ENCODE measurements at regions not wholly inside any gene's neighbourhood (a gene's known extent, or its start where the extent isn't known, plus 50 kb on each side); places are given as distances from the start of the nearest gene placed in this dataset.
"Not testable (repeated sequence)": the region's sequence is repeated elsewhere in the genome, so short reads cannot be mapped to it uniquely, and the experiment has no call there.

DNA sequence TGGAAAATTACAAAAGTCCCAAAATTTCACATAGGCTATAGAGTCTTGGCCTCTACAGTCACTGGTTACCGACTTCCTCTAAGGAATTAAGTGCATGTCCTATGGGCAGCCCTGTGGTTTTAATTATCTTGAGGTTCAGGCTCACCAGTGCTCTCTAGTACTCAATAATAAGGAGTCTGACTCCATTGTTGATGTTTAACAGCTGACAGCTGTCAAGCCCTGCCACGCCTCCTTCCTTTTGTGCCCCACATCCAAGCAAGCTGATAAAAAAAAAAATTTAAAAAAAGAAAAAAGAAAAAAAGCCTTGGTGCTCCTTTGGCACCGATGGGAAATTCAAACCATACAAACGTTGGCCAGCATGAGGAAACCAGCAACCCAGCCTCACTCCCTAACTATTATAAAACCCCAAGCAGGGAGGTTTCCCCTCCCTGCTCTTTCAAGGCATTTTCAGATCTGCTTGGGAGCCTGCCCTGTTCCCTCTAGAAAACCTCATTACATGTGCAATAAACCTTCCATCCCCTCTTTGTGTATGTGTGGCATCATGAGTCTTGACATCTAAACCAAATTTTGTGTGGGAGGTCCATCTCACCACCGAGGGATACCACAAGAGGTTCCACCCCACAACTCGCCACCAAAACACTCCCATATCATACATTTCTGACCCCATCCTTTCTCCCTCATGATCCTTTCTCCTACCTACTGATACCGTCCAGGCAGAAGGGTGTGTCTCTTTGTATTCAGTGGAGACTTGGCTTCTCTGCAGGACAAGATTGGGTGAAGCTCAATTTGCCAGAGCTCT lies 70.9 kb upstream of the CCDC71L start:
- intact Hi-C loops (cut with micrococcal nuclease): loop anchor here (1.0 to 5.0 kb wide), 3 partner anchors 14 to 445 kb away; no protein-coding TSS in a partner anchor
- H3K9me3 Mint-ChIP-seq: peaks cover 12% of the 10 kb centered on the region
- no peaks in the 10 kb centered on the region for H3K36me3 Mint-ChIP-seq (ENCODE audit: low read depth)
- no peaks in the 10 kb centered on the region for H3K27me3 Mint-ChIP-seq (ENCODE audit: low read depth)
- peaks cover 56% of the 10 kb centered on the region for H3K4me1 Mint-ChIP-seq (ENCODE audit: low read depth)
- no peak for DNase-seq (ENCODE audit: low spot score)
- peak overlapping the region; percentile 44 for H3K27ac Mint-ChIP-seq
- no peak overlapping the region for H3K4me3 Mint-ChIP-seq (ENCODE audit: low read depth)

DNA sequence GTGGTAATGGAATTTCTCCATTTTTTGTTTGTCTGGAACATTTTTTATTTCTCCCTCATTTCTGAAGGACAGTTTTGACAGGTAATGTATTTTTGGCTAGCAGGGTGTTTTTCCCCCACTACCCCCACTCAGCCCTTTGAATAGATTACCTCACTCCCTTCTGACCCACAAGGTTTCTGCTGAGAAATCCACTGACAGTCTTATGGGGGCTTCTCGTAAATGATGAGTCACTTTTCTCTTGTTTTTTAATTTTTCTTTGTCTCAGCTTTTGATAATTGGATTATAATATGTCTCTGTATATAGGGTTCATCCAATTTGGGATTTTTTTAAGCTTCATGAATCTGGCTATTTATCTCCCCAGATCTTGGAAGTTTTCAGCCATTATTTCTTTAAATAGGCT lies 74.7 kb upstream of the CCDC71L start:
- DNase-seq (ENCODE audit: low spot score): no peak
- Mint-ChIP-seq H3K4me3 (ENCODE audit: low read depth) (no peak overlapping the region), H3K9me3 (peaks cover 12% of the 10 kb centered on the region), H3K27me3 (ENCODE audit: low read depth) (no peaks in the 10 kb centered on the region), H3K27ac (no peak overlapping the region), H3K4me1 (ENCODE audit: low read depth) (peaks cover 51% of the 10 kb centered on the region), H3K36me3 (ENCODE audit: low read depth) (no peaks in the 10 kb centered on the region)
- intact Hi-C loops (cut with micrococcal nuclease): loop anchor here (1.0 kb wide), 3 partner anchors 75 to 559 kb away; no protein-coding TSS in a partner anchor

DNA sequence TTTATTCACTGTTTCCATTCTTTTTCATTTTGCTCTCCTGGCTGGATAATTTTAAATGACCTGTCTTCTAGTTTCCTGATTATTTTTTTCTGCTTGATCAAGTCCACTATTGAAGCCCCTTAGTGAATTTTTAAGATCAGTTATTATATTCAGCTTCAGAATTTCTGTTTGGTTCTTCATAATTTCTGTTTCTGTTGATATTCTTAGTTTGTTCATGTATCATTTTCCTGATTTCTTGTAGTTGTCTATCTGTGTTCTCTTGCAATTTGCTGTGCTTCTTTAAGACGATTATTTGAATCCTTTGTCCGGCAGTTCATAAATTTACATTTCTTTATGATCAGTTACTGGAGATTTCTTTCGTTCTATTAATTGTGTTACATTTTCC lies 75.2 kb upstream of the CCDC71L start:
- H3K9me3 Mint-ChIP-seq: peaks cover 12% of the 10 kb centered on the region
- H3K27ac Mint-ChIP-seq: no peak overlapping the region
- H3K27me3 Mint-ChIP-seq (ENCODE audit: low read depth): no peaks in the 10 kb centered on the region
- peaks cover 46% of the 10 kb centered on the region for H3K4me1 Mint-ChIP-seq (ENCODE audit: low read depth)
- no peaks in the 10 kb centered on the region for H3K36me3 Mint-ChIP-seq (ENCODE audit: low read depth)
- H3K4me3 Mint-ChIP-seq (ENCODE audit: low read depth): no peak overlapping the region
- intact Hi-C loops (cut with micrococcal nuclease): loop anchor here (1.0 kb wide), 3 partner anchors 76 to 560 kb away; no protein-coding TSS in a partner anchor
- no peak for DNase-seq (ENCODE audit: low spot score)

DNA sequence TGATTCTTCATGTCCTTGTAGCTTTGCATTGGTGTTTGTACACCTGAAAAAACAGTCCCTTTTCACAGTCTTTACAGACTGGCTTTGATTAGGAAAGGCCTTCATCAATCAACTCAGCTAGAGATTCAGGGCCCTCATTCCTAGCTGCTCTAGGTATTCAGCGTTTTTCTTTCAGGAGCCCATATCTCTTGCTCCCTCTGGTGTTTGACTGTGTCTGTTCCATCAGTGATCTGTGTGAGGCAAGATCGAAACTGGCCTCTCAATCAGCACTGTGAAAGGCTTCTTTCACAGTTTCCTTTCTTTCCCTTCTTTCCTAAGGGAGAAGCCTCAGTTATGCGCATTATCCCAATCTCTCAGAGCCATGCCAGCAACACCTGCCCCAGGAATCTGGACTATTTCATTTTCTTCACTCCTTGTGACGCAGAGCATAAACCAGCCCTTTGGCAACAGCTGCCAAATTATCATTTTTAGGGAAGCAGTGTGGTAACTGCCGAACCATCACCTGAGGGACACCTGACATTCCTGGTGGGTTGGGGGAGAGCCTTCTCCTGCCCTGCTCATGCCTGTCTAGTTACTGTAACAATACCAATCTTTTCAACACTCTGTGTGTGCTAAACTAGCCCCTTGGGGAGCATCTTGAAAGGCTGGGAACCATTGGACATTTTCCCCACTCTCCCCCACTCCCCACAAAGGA lies 75.7 kb upstream of the CCDC71L start:
- H3K27me3 Mint-ChIP-seq (ENCODE audit: low read depth): no peaks in the 10 kb centered on the region
- peaks cover 12% of the 10 kb centered on the region for H3K9me3 Mint-ChIP-seq
- no peaks in the 10 kb centered on the region for H3K36me3 Mint-ChIP-seq (ENCODE audit: low read depth)
- DNase-seq (ENCODE audit: low spot score): peak; percentile 43
- no peak overlapping the region for H3K27ac Mint-ChIP-seq
- peaks cover 41% of the 10 kb centered on the region for H3K4me1 Mint-ChIP-seq (ENCODE audit: low read depth)
- H3K4me3 Mint-ChIP-seq (ENCODE audit: low read depth): no peak overlapping the region
- intact Hi-C loops (cut with micrococcal nuclease): loop anchor here (1.0 kb wide), 3 partner anchors 76 to 560 kb away; no protein-coding TSS in a partner anchor

DNA sequence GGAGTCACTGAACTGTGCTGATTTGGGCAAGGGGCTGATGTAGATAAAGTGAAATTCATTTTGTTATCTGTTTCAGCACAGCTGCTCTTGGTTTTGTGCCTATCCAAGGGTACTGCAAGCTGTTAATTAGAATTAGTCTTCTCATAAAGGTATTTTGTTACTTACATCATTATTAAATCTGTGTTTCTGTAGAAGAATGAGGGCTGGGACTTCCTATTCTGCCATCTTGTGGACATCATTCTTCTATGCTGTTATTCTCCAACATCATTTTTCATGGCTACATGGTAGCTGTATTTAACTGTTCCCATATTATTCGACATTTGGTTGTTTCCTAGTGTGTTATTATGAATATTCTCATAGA lies 76.2 kb upstream of the CCDC71L start:
- DNase-seq (ENCODE audit: low spot score): no peak
- Mint-ChIP-seq H3K4me3 (ENCODE audit: low read depth) (no peak overlapping the region), H3K27ac (no peak overlapping the region), H3K4me1 (ENCODE audit: low read depth) (peaks cover 35% of the 10 kb centered on the region), H3K27me3 (ENCODE audit: low read depth) (no peaks in the 10 kb centered on the region), H3K36me3 (ENCODE audit: low read depth) (no peaks in the 10 kb centered on the region), H3K9me3 (peaks cover 12% of the 10 kb centered on the region)
- intact Hi-C loops (cut with micrococcal nuclease): no loop called here

DNA sequence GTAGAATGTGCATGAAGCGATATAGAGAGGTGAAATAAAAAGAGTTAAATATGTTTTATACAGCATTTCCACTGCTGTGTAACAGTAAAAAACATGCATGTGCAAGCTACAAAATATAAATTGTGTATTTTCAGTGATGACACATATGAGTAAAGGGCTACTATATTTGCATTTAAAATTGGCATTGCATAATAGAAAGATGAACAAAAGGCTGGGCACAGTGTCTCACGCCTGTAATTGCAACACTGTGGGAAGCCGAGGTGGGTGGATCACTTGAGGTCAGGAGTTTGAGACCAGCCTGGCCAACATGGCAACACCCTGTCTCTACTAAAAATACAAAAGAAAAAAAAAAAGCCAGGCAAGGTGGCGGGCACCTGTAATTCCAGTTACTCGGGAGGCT lies 79.8 kb upstream of the CCDC71L start:
- Mint-ChIP-seq H3K27me3 (ENCODE audit: low read depth) (no peaks in the 10 kb centered on the region), H3K27ac (no peak overlapping the region), H3K36me3 (ENCODE audit: low read depth) (no peaks in the 10 kb centered on the region), H3K4me3 (ENCODE audit: low read depth) (no peak overlapping the region), H3K9me3 (no peaks in the 10 kb centered on the region), H3K4me1 (ENCODE audit: low read depth) (peaks cover 20% of the 10 kb centered on the region)
- DNase-seq (ENCODE audit: low spot score): no peak
- intact Hi-C loops (cut with micrococcal nuclease): no loop called here

DNA sequence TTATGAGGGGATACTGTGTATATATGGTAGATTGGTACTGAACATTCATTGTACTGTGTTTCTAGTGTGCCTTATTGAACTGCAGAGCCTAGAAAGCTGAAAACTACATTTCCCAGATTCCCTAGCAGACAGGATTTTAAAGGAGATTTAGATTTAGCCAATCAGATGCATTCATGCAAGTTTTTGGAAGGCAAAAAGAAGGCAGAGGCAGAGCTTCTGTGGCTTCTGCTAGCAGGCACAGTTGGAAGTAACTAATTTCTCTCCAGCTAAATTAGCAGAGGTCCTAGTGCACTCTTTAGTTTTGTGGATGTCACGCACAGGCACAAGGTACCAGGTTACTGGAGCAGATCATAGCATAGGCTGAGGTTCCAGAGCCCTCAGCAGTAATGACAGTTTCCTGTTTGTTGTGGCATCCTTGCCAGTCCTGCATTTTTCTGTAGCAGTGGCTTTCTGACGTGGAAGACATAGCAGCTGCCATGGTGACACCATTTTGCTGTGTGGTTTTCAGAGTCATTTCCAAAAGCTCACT lies 83.7 kb upstream of the CCDC71L start:
- no peak overlapping the region for H3K4me3 Mint-ChIP-seq (ENCODE audit: low read depth)
- no peak for DNase-seq (ENCODE audit: low spot score)
- H3K27me3 Mint-ChIP-seq (ENCODE audit: low read depth): no peaks in the 10 kb centered on the region
- no peaks in the 10 kb centered on the region for H3K36me3 Mint-ChIP-seq (ENCODE audit: low read depth)
- peaks cover 13% of the 10 kb centered on the region for H3K4me1 Mint-ChIP-seq (ENCODE audit: low read depth)
- intact Hi-C loops (cut with micrococcal nuclease): no loop called here
- H3K9me3 Mint-ChIP-seq: no peaks in the 10 kb centered on the region
- H3K27ac Mint-ChIP-seq: no peak overlapping the region

DNA sequence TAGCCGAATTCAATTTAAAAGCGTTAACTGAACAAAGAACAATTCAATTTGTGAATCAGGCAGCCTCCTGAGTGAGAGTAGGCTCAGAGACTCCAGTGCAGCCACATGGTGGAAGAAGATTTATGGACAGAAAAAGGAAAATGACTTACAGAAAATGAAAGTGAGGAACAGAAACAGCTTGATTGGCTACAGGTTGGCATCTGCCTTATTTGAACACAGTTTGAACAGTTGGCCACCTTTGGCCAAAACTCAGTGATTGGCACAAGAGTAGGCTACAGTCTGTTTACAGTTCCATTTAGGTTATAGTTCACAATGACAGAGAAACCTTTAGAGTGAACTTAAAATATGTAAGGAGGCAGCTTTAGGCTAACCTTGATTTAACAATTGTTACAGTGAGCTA lies 86.3 kb upstream of the CCDC71L start:
- H3K36me3 Mint-ChIP-seq (ENCODE audit: low read depth); H3K4me3 Mint-ChIP-seq (ENCODE audit: low read depth); H3K27me3 Mint-ChIP-seq (ENCODE audit: low read depth); intact Hi-C loops (cut with micrococcal nuclease); H3K9me3 Mint-ChIP-seq; DNase-seq (ENCODE audit: low spot score); H3K27ac Mint-ChIP-seq: not testable (repeated sequence)
- peaks cover 15% of the 10 kb centered on the region for H3K4me1 Mint-ChIP-seq (ENCODE audit: low read depth)

DNA sequence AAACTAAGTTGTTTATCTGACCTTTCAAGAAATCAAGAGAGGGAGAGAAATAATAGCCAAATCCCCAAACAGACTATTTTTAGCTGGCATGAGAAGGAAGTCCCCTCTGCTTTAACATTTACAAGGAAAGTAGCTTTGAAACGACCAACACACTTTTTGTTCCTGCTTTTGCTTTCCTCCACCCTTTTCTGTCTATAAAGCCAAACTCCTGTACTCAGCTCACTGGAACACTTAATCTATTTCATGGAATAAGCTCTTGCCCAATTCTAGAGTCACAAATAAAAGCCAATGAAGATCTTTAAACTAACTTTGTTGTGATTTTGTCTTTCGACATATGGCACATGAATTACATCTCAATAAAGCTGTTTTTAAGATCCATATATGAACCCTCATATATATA lies 86.8 kb upstream of the CCDC71L start:
- Mint-ChIP-seq H3K9me3 (no peaks in the 10 kb centered on the region), H3K36me3 (ENCODE audit: low read depth) (no peaks in the 10 kb centered on the region), H3K4me3 (ENCODE audit: low read depth) (no peak overlapping the region), H3K27me3 (ENCODE audit: low read depth) (no peaks in the 10 kb centered on the region), H3K4me1 (ENCODE audit: low read depth) (peaks cover 18% of the 10 kb centered on the region), H3K27ac (no peak overlapping the region)
- no peak for DNase-seq (ENCODE audit: low spot score)
- intact Hi-C loops (cut with micrococcal nuclease): no loop called here

DNA sequence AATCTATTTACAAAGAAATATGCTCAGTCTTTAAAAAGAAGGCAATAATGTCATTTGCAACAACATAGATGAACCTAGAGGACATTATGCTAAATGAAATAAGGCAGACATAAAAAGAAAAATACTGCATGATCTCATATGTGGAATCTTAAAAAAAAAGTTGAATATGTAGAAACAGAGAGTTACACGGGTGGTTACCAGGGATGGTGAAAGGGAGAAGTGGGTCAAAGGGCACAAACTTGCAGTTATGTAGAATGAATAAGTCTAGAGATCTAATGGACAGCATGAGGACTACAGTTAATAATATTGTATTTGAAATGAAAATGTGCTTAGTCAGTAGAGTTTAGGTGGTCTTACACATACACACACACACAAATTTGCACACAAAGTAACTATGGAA lies 88.2 kb upstream of the CCDC71L start:
- Mint-ChIP-seq H3K27me3 (ENCODE audit: low read depth) (no peaks in the 10 kb centered on the region), H3K4me3 (ENCODE audit: low read depth) (no peak overlapping the region), H3K36me3 (ENCODE audit: low read depth) (no peaks in the 10 kb centered on the region), H3K27ac (no peak overlapping the region), H3K9me3 (peaks cover 2% of the 10 kb centered on the region), H3K4me1 (ENCODE audit: low read depth) (peaks cover 18% of the 10 kb centered on the region)
- no peak for DNase-seq (ENCODE audit: low spot score)
- intact Hi-C loops (cut with micrococcal nuclease): no loop called here

DNA sequence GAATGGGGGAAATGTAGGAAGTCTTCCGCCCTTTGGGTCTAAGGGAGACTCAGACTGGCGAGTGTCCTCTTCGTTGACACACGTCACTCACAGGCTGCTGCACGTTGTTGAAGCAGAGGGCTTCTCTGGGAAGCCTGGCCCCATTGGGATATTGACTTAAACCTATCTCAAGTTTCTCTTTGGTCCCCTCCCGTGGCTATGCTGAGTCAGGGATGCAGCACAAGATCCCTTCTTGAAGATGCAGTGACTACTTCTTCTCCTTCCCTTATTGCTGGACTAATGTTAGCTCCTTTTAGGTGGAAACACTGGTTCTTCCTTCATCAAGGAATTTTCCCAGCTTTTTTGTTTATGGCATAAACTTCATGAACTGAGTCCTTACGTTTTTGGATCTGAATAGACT lies 89.8 kb upstream of the CCDC71L start:
- no peaks in the 10 kb centered on the region for H3K27me3 Mint-ChIP-seq (ENCODE audit: low read depth)
- peaks cover 12% of the 10 kb centered on the region for H3K4me1 Mint-ChIP-seq (ENCODE audit: low read depth)
- H3K9me3 Mint-ChIP-seq: peaks cover 14% of the 10 kb centered on the region
- no peak overlapping the region for H3K27ac Mint-ChIP-seq
- H3K4me3 Mint-ChIP-seq (ENCODE audit: low read depth): no peak overlapping the region
- H3K36me3 Mint-ChIP-seq (ENCODE audit: low read depth): no peaks in the 10 kb centered on the region
- intact Hi-C loops (cut with micrococcal nuclease): no loop called here
- no peak for DNase-seq (ENCODE audit: low spot score)

DNA sequence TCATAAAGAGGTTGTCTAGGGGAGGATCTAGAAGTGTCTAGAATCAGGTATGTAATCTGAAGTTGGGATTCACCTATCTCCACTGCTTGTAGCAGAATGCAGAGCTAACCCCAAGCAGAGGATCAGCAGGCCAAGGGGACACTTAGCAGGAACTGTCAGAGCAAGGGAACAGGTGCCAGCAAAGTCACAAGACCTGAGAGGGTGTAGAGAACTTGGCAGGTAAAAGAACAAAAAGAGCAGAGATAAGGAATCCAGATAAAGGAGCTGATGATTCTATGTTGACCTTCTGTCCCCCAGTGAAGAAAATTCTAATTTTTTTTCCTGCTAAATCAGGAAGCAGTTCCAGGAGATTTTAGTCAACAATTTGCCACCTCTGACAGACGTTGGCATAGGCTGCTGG lies 91.4 kb upstream of the CCDC71L start:
- H3K27me3 Mint-ChIP-seq (ENCODE audit: low read depth): no peaks in the 10 kb centered on the region

DNA sequence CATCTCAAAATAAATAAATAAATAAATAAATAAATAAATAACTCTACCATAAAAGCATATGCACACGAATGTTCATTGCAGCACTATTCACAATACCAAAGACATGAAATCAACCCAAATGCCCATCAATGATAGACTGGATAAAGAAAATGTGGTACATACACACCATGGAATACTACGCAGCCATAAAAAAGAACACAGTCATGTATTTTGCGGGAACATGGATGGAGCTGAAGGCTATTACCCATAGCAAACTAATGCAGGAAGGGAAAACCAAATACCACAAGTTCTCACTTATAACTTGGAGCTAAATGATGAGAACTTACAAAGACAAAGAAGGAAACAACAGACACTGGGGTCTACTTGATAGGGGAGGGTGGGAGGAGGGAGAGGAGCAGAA lies 94.1 kb upstream of the CCDC71L start:
- DNase-seq (ENCODE audit: low spot score); H3K27me3 Mint-ChIP-seq (ENCODE audit: low read depth); H3K36me3 Mint-ChIP-seq (ENCODE audit: low read depth); H3K4me3 Mint-ChIP-seq (ENCODE audit: low read depth); H3K27ac Mint-ChIP-seq; H3K4me1 Mint-ChIP-seq (ENCODE audit: low read depth); intact Hi-C loops (cut with micrococcal nuclease): not testable (repeated sequence)
- peaks cover 14% of the 10 kb centered on the region for H3K9me3 Mint-ChIP-seq

More for the DNA sequence above, 91.4 kb upstream of the CCDC71L start:
- peaks cover 6% of the 10 kb centered on the region for H3K4me1 Mint-ChIP-seq (ENCODE audit: low read depth)
- intact Hi-C loops (cut with micrococcal nuclease): no loop called here
- no peak overlapping the region for H3K4me3 Mint-ChIP-seq (ENCODE audit: low read depth)
- no peaks in the 10 kb centered on the region for H3K36me3 Mint-ChIP-seq (ENCODE audit: low read depth)
- DNase-seq (ENCODE audit: low spot score): no peak
- H3K27ac Mint-ChIP-seq: no peak overlapping the region
- peaks cover 14% of the 10 kb centered on the region for H3K9me3 Mint-ChIP-seq

Measured in activated T-helper 2 cell treated with anti-CD3 and anti-CD28 coated beads, Interferon-gamma antibody, Interleukin-2, Interleukin-4, amounts not matched to agents 10 μg/mL and 5 μg/mL and 100 μg/mL, durations not matched to agents 14 hours and 24 hours and 36 hours (primary cell).